ENCODE measurements at regions not wholly inside any gene's neighbourhood (a gene's known extent, or its start where the extent isn't known, plus 50 kb on each side); places are given as distances from the start of the nearest gene placed in this dataset.
A peak's percentile ranks its signal among the peaks of the same experiment; 100 is the strongest.

DNA sequence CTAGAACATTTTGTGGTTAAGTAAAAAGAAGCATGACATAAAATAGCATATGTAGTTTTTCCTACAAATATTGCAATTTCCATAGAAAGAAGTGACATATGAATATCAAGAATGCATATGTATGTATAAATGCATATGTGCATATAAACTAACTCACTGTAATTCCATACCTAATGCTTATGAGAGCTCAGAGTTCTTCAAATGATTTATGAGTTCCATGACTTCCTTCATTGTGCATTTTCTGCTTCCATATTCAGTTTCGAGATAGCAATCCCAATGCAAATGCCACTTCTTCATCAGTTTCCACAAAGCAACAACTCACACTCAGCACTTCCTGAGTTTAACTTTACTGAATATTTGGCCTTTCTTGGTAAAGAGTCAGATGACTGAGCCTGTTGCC is 1744.3 kb upstream of the MIR17HG start:
- DNase-seq (ENCODE audit: low read depth) = no peak
- no peak overlapping the region for H3K4me3 ChIP-seq (ENCODE audit: low read depth, low read length)
- TF ChIP-seq, protein P1, sequence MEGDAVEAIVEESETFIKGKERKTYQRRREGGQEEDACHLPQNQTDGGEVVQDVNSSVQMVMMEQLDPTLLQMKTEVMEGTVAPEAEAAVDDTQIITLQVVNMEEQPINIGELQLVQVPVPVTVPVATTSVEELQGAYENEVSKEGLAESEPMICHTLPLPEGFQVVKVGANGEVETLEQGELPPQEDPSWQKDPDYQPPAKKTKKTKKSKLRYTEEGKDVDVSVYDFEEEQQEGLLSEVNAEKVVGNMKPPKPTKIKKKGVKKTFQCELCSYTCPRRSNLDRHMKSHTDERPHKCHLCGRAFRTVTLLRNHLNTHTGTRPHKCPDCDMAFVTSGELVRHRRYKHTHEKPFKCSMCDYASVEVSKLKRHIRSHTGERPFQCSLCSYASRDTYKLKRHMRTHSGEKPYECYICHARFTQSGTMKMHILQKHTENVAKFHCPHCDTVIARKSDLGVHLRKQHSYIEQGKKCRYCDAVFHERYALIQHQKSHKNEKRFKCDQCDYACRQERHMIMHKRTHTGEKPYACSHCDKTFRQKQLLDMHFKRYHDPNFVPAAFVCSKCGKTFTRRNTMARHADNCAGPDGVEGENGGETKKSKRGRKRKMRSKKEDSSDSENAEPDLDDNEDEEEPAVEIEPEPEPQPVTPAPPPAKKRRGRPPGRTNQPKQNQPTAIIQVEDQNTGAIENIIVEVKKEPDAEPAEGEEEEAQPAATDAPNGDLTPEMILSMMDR (conservative IDR thresholded peaks at IDR 0.05; ENCODE audit: low read depth, low read length) = no peak

DNA sequence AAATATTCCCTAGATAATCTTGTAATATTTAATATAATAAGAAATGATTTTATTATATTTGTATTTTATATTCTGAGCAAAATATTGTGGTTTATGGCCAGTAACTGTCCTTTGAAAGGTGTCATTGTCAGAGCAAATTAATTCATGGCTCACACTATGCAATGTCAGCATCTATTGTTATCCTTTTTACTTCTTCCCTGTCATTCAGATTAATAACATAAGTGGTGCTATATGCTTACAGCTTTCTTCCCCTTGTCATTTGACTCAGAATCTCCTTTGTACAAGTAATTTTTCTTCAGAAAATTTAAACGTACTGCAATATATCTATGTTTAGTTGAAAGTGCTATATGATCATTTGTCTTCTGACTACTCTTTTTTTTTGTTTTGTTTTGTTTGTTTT is 1738.2 kb upstream of the MIR17HG start:
- DNase-seq (ENCODE audit: low read depth) = no peak
- H3K4me3 ChIP-seq (ENCODE audit: low read depth, low read length) = no peak overlapping the region
- TF ChIP-seq, protein P1 (conservative IDR thresholded peaks at IDR 0.05; ENCODE audit: low read depth, low read length) = no peak

DNA sequence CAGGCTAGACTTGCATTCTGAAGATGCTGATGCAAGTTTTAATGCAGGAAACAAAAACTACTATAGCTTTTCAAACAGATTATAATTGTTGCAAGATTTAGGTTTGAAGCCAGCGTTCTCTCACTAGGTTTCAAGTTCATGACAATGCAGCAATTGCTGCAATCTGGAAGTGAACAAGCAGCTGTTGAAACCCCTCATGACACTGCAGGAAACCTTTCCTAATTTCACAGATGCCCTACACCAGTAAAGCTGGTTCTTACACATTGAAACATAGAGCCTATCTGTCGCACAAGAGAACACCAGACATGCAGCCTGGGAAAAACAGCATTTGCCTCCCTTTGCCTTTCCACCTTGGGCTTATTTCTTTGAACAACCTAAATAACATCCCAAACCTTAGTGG is 1737.2 kb upstream of the MIR17HG start:
- TF ChIP-seq, protein P1 (conservative IDR thresholded peaks at IDR 0.05; ENCODE audit: low read depth, low read length) = no peak
- H3K4me3 ChIP-seq (ENCODE audit: low read depth, low read length) = no peak overlapping the region
- DNase-seq (ENCODE audit: low read depth) = no peak

DNA sequence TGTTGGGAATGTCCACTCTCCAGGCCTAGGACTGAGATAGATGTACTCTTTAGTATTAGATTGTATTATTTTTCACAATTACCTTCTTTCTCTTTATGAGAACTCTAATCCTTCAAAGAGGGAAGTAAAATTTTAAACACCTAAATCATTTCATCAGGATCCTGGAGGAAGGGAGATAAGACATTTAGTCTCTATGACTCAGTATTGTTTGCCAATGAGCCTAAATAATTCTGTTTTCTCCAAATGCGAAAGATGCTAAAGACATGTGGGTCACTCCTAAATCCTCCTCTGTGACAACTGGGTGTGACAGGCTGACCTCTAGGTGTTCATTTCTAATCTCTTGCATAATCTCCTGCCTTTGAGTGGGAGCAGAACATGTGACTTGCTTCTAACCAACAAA is 1736.6 kb upstream of the MIR17HG start:
- no peak for DNase-seq (ENCODE audit: low read depth)
- TF ChIP-seq, protein P1 (conservative IDR thresholded peaks at IDR 0.05; ENCODE audit: low read depth, low read length) = no peak
- H3K4me3 ChIP-seq (ENCODE audit: low read depth, low read length) = no peak overlapping the region

DNA sequence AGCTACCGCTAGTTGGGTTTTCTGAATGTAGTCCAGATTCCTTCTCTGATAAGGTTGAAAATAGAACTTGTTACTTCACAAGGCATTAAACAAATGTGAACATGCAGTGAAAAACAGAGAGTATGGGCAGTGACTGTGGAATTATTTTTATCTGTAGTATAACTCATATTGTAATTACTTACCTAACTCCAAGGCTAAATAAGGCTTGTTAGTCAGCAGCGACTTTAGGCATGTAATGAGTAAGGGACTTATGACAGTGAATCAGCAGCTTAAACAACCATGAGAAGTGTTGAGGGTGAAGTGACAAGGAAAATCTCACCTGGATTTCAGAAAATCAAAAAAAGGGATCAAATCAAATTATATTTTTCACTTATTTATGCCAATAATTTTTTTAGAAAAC is 1719.5 kb upstream of the MIR17HG start:
- peak; percentile 66 for DNase-seq (ENCODE audit: low read depth)
- H3K4me3 ChIP-seq (ENCODE audit: low read depth, low read length) = no peak overlapping the region
- TF ChIP-seq, protein P1 (conservative IDR thresholded peaks at IDR 0.05; ENCODE audit: low read depth, low read length) = no peak

DNA sequence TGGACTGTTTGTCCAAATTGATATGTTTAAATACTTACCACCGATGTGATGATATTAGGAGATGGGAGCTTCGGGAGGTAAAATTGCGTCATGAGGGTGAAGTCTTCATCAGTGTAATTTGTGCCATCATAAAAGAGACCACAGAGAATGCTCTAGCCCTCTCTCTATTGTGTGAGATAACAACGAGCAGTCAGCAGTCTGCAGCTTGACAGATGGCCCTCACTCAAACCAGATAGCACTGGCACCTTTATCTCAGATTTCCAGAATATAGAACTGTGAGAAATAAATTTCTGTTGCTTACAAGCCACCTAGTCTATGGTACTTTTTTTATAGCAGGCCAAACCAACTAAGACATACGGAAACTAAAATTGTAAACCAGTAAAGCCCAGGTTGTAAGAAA is 1718.9 kb upstream of the MIR17HG start:
- DNase-seq (ENCODE audit: low read depth) = no peak
- TF ChIP-seq, protein P1 (conservative IDR thresholded peaks at IDR 0.05; ENCODE audit: low read depth, low read length) = no peak
- H3K4me3 ChIP-seq (ENCODE audit: low read depth, low read length) = no peak overlapping the region

DNA sequence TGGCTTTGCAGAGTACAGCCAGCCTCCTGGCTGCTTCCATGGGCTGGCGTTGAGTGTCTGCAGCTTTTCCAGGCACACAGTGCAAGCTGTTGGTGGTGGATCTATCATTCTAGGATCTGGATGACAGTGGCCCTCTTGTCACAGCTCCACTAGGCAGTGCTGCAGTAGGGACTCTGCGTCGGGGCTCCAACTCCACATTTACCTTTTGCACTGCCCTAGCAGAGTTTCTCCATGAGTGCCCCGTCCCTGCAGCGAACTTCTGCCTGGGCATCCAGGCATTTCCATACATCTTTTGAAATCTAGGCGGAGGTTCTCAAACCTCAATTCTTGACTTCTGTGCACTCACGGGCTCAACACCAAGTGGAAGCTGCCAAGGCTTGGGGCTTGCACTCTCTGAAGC is 1697.3 kb upstream of the MIR17HG start:
- DNase-seq (ENCODE audit: low read depth) = no peak
- H3K4me3 ChIP-seq (ENCODE audit: low read depth, low read length) = no peak overlapping the region
- TF ChIP-seq, protein P1 (conservative IDR thresholded peaks at IDR 0.05; ENCODE audit: low read depth, low read length) = no peak

Measured in epithelial cell of proximal tubule (primary cell).